Heart left ventricle (tissue), 13 donors: ENCODE measurements at regions not wholly inside any gene's neighbourhood (a gene's known extent, or its start where the extent isn't known, plus 50 kb on each side); places are given as distances from the start of the nearest gene placed in this dataset.

ENCODE experiments used
- CTCF ChIP-seq, 12 donors: fragments of 200-600 bp; sonication (generic) in 4 of 12; IDR thresholded peaks; one replicate each; pipeline versions ENCODE4 v1.5.0 to v1.8.0; 2018 to 2022; ENCODE audit warnings: antibody characterized with exemption in 12 of 12, mild to moderate bottlenecking in 5 of 12
- POLR2A ChIP-seq, 2 donors: fragments of 450-650 bp; IDR thresholded peaks; one replicate each; pipeline ENCODE4 v1.6.1; 2017; ENCODE audit warnings: antibody characterized with exemption in 2 of 2, mild to moderate bottlenecking in 2 of 2, moderate library complexity in 2 of 2
- donor health status: ischemic (EF 13 %, LVEDD 7.1; RV severe dilation, severe dysfunction).
- donor health status: DM: no; HTN: yes; CAD: no.
- donor health status: DM: no; HTN: no; CAD: no.
- donor health status: ischemic (EF 25% LVEDD 6.9; RV normal size, moderate dysfunction).
- donor health status: ischemic (EF 25% LVEDD 5.7; RV mildly dilated, moderate dysfunction).
- donor health status: ischemic (EF 35%, LVEDD 5.7; RV mildly dilated, moderate dysfunction).
- donor health status: nonischemic (EF 11% LVEDD 7.7; RV severe dilation, severe dysfunction).
- donor health status: DM: yes; HTN: yes; CAD: no.
- donor health status: PGD.
- donor health status: ischemic (EF 29% LVEDD 5.4; RV normal size, mild dysfunction).
- donor health status: nonischemic (EF 23%, LVEDD 6.1; RV moderate dilation, normal function).

- no peak for TF ChIP-seq CTCF (IDR thresholded peaks at IDR 0.05)
- TF ChIP-seq POLR2A (IDR thresholded peaks at IDR 0.05) = no peak
Observed at GRCh38 chr3:72601983-72602750, 246.1 kb downstream of the SHQ1 start.
